Large intestine (tissue), 3 donors: ENCODE measurements at regions not wholly inside any gene's neighbourhood (a gene's known extent, or its start where the extent isn't known, plus 50 kb on each side); places are given as distances from the start of the nearest gene placed in this dataset.

ENCODE experiments used
- DNase-seq, 2 donors: peaks; one replicate each; pipeline versions ENCODE4 v3.0.0 to v3.0.0-alpha.2; 2013
- H3K27ac ChIP-seq: one replicate; pipeline ENCODE4 v1.5.1; 2013; ENCODE audit warnings: low read length
- H3K27me3 ChIP-seq: 2 replicates; pipeline ENCODE4 v1.6.1; 2013; ENCODE audit warnings: low read length; ENCODE audit not compliant: control insufficient read depth, insufficient read depth
- H3K36me3 ChIP-seq: 2 replicates; pipeline ENCODE4 v1.6.1; 2013; ENCODE audit warnings: low read length; ENCODE audit not compliant: control insufficient read depth, insufficient read depth
- H3K4me1 ChIP-seq: one replicate; pipeline ENCODE4 v1.6.1; 2013; ENCODE audit warnings: low read length; ENCODE audit not compliant: control insufficient read depth, insufficient read depth
- H3K4me3 ChIP-seq: one replicate; pipeline ENCODE4 v1.5.1; 2013; ENCODE audit warnings: low read length
- H3K9me3 ChIP-seq: one replicate; pipeline ENCODE4 v1.6.1; 2013; ENCODE audit warnings: mild to moderate bottlenecking, low read depth, low read length, moderate library complexity; ENCODE audit not compliant: control insufficient read depth
- WGBS: methylation state at CpG from one replicate; pipeline ENCODE4 v1.1.5; 2013; ENCODE audit warnings: low lambda C conversion rate; ENCODE audit not compliant: insufficient coverage; 5-methylcytosine and 5-hydroxymethylcytosine counted together

DNA sequence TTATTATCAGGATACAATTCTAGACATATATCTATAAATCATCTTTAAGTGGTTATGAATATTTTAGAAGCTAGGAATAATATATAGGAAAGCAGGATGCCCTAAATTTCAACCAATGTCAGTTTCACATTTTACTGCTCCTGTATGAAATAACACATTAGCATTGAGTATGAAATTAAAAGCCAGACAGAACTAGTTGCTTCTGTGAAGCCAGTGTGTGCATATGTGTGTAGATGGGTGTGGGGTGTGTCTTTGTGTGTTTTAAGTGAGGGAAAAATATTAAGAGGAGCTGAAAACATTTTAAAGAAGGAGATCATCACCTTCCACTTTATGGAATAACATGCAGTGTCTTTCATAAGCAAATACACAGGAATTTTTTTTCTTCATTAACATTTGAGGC is 271.4 kb upstream of the RORA start:
- no peak overlapping the region for H3K4me3 ChIP-seq
- no peaks in the 10 kb centered on the region for H3K9me3 ChIP-seq
- peaks cover 3% of the 10 kb centered on the region for H3K27me3 ChIP-seq
- H3K36me3 ChIP-seq, result no peaks in the 10 kb centered on the region
- no peak for DNase-seq
- no peak overlapping the region for H3K27ac ChIP-seq
- H3K4me1 ChIP-seq, result no peaks in the 10 kb centered on the region

DNA sequence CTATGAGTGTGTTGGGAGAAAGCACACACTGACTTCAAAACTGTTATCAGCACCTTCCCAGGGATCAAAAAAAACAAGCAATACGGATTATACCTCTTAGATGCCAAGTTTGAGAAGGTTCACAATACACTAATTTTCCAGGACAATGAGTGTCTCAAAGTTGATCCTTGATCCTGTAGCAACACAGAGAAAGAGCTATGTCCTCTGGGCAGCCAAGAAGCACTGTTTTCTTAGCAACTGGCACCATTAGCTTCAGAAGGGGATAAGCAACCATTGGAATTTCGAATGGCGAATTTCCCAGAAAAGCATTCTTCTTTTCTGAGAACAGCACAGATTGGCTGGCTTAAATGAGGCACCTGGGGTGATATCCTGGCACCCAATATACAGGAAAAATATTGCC is 270.3 kb upstream of the RORA start:
- no peak overlapping the region for H3K4me3 ChIP-seq
- no peak overlapping the region for H3K27ac ChIP-seq
- no peaks in the 10 kb centered on the region for H3K36me3 ChIP-seq
- no peaks in the 10 kb centered on the region for H3K4me1 ChIP-seq
- peaks cover 3% of the 10 kb centered on the region for H3K27me3 ChIP-seq
- H3K9me3 ChIP-seq, result no peaks in the 10 kb centered on the region
- WGBS, result 67% methylated on average over 1 of the region's 3 CpGs
- DNase-seq, result no peak

DNA sequence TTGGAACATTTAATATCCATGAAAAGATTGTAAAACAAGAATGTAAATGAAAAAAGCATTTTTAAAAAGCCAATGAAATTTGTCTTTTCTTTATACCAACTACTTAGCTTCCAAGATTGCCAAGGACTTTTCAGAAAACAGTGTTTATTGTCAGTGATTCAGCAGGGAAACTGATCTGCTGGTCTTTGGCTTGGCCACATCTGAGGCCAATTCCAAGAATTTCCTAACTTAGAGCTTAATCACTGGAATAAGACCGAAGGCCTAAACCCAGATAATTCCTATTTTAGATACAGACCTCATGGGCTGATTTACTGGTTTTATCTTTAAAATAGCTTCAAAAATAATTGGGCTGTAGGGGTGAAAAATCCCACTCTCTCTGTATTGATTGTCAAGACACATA is 260.5 kb upstream of the RORA start:
- 80% methylated on average over 1 of the region's 1 CpG for WGBS
- Histone ChIP-seq H3K36me3 (no peaks in the 10 kb centered on the region), H3K4me1 (no peaks in the 10 kb centered on the region), H3K9me3 (no peaks in the 10 kb centered on the region), H3K27me3 (no peaks in the 10 kb centered on the region), H3K4me3 (no peak overlapping the region), H3K27ac (no peak overlapping the region)
- DNase-seq, result no peak

DNA sequence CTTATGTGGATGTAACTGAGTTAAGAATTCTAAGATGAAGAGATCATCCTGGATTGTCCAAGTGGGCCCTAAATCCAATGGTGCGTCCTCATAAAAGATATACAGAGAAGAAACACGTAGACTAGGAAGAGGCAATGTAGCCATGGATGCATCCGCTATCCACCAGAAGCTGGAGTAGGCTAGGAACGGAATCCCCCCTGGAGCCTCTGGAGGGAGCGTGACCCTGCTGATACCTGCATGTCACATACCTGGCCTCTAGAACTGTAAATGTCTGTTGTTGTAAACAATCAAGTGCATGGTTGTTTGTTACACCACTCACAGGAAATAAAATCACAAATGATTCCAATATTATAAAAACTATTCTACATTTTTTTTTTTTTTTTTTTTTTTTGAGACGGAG is 254.5 kb upstream of the RORA start:
- Histone ChIP-seq H3K27ac (no peak overlapping the region), H3K36me3 (no peaks in the 10 kb centered on the region), H3K9me3 (no peaks in the 10 kb centered on the region), H3K4me3 (no peak overlapping the region), H3K4me1 (no peaks in the 10 kb centered on the region), H3K27me3 (peaks cover 9% of the 10 kb centered on the region)
- WGBS, result no CpG with 5 or more reads among the region's 6 CpGs
- DNase-seq, result no peak

DNA sequence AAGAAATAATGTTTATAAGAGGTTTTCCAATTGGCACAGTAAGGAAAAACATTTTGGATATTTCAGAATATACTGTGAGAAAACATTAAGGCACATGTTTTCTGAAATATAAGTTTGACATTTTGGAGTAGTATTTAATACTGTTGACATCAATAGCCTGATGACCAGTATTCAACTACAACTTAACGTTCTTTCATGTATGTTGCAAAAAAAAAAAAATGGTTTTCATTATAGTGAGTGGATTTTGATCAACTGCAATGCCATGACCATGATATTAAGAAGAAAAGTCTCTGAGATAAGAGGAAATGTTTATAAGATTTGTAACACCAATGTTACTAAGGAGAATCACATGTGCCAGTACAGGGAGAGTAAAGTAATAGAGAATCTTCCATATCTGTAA is 252.8 kb upstream of the RORA start:
- no peak for DNase-seq
- H3K4me1 ChIP-seq, result no peaks in the 10 kb centered on the region
- no CpG with 5 or more reads among the region's 1 CpG for WGBS

DNA sequence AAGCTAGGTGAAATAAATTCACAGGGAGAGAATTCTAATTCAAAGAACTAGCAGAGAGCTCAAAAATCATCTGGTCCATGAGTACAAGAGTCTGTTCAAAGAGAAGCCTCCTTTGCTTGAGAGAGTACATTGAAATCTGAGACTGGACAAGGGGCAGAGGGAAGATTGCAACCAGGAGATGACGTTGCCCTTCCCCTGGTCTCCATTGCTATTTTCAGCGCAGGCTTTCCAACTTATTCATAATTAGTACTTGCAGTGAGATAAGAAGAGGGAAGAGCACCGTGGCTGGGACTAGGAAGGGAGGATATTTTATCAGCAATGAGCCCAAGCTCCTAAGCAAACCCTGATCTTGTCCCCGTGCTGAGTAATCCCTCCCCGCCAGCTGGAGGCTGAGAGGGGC is 251.8 kb upstream of the RORA start:
- no peak for DNase-seq
- no CpG with 5 or more reads among the region's 5 CpGs for WGBS

More for the DNA sequence above, 252.8 kb upstream of the RORA start:
- Histone ChIP-seq H3K27ac (no peak overlapping the region), H3K27me3 (peaks cover 9% of the 10 kb centered on the region), H3K36me3 (no peaks in the 10 kb centered on the region), H3K9me3 (no peaks in the 10 kb centered on the region), H3K4me3 (no peak overlapping the region)

DNA sequence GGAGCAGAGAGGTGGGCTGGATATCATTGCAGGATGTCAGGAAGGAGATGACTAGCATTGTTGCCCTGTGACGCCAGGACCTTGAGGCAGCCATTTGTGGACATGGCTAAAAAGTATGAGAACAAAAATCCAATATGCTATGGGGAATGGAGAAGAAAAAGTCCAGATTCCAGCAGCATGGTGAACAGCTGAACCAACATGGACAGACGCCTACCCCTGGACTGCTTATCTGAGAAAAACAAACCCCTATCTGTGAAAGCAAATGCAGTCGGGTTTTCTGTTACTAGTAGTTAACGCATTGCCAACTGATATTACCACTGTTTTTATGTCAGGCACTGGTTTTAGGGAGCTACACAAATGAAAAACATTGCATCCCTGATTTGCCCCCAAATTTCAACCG is 251.2 kb upstream of the RORA start:
- Histone ChIP-seq H3K27ac (no peak overlapping the region), H3K36me3 (no peaks in the 10 kb centered on the region), H3K27me3 (peaks cover 9% of the 10 kb centered on the region), H3K4me1 (no peaks in the 10 kb centered on the region), H3K4me3 (no peak overlapping the region), H3K9me3 (no peaks in the 10 kb centered on the region)
- no peak for DNase-seq
- 86% methylated on average over 2 of the region's 5 CpGs for WGBS

More for the DNA sequence above, 251.8 kb upstream of the RORA start:
- Histone ChIP-seq H3K9me3 (no peaks in the 10 kb centered on the region), H3K27me3 (peaks cover 9% of the 10 kb centered on the region), H3K36me3 (no peaks in the 10 kb centered on the region), H3K4me3 (no peak overlapping the region), H3K27ac (no peak overlapping the region), H3K4me1 (no peaks in the 10 kb centered on the region)

DNA sequence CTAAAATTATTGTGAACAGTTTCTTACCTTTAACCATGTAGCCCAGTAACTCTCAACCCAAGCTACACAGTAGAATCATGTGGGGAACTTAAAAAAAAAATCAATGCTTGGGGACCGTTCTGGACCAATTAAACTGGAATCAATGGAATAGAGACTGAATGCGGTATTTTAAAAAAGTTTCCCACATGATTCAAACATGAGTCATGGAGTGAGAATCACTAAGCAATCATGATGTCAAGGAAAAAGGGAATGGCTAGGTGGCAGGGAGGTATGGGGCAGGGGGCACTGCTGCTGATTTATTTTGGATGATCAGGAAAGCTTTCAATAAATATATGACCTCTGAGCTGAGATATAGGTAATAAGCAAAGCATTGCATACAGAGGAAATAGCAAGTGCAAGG is 250.5 kb upstream of the RORA start:
- no peak for DNase-seq
- Histone ChIP-seq H3K27me3 (peaks cover 9% of the 10 kb centered on the region), H3K36me3 (no peaks in the 10 kb centered on the region), H3K9me3 (no peaks in the 10 kb centered on the region), H3K27ac (no peak overlapping the region), H3K4me3 (no peak overlapping the region), H3K4me1 (no peaks in the 10 kb centered on the region)
- WGBS, result no CpG with 5 or more reads among the region's 2 CpGs

DNA sequence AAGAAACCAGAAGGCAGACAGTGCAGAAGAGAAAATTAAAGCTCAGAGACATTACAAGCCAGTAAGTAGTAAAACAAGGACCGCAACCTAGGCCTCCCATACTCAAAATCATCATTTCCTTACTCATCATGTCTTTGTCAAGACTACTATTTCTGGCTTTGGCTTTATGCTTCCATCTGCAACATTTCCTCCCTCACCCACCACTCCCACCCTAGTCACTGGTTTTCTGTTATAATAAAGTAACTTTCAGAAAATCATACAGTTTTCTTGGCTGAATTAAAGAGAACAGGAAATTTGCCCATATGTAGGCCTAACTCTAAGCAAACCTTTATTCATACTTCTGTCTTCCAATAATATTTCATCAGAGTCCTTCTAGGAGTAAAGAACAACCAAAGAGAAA is 247.6 kb upstream of the RORA start:
- no CpG with 5 or more reads among the region's 1 CpG for WGBS
- H3K27ac ChIP-seq, result no peak overlapping the region
- no peaks in the 10 kb centered on the region for H3K4me1 ChIP-seq
- peaks cover 9% of the 10 kb centered on the region for H3K27me3 ChIP-seq
- DNase-seq, result no peak
- H3K4me3 ChIP-seq, result no peak overlapping the region
- no peaks in the 10 kb centered on the region for H3K36me3 ChIP-seq
- H3K9me3 ChIP-seq, result no peaks in the 10 kb centered on the region

DNA sequence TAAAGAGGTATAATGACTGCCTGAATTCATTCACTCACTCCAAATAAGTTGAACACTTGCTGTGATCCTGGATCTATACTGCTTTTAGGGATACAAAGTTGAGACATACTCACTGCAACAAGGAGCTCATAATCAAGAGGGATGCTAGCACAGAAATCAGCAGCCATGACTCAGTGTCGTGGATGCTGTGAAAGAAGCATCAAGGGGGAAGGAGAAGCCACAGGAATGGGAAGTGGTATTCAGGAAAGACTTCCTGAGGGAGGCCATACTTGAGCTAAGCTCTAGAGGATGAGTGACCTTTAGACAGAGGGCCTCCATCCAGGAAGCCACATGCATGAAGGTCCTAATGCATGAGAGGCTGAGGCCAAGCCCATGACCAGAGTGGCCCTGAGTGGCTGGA is 245.7 kb upstream of the RORA start:
- no peaks in the 10 kb centered on the region for H3K4me1 ChIP-seq
- no peaks in the 10 kb centered on the region for H3K36me3 ChIP-seq
- H3K27me3 ChIP-seq, result peaks cover 3% of the 10 kb centered on the region
- H3K9me3 ChIP-seq, result no peaks in the 10 kb centered on the region
- no peak overlapping the region for H3K27ac ChIP-seq
- WGBS, result no CpG with 5 or more reads among the region's 1 CpG
- H3K4me3 ChIP-seq, result no peak overlapping the region
- no peak for DNase-seq

DNA sequence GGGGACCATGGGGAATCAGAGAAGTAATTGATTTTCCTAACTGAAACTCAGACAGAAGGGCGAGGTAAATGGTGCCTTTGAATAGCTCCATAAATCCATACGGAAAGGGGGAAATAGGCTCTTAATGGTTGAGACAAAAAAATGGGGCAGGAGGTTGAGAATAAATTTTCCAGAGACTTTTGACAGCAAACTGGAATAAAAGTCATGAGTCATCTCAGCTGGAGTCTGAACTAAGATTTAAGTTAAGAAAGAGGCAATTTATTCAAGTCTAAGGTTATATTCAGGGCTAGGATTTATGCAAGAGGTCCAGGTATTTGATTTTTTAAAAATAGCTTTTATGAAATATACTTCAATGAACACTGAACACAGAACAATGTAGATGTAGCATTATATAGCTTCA is 238.7 kb upstream of the RORA start:
- Histone ChIP-seq H3K4me3 (no peak overlapping the region), H3K36me3 (no peaks in the 10 kb centered on the region), H3K9me3 (no peaks in the 10 kb centered on the region), H3K27ac (no peak overlapping the region), H3K27me3 (no peaks in the 10 kb centered on the region), H3K4me1 (no peaks in the 10 kb centered on the region)
- DNase-seq, result no peak
- WGBS, result 67% methylated on average over 2 of the region's 2 CpGs
